ENCODE measurements at regions not wholly inside any gene's neighbourhood (a gene's known extent, or its start where the extent isn't known, plus 50 kb on each side); places are given as distances from the start of the nearest gene placed in this dataset.

DNA sequence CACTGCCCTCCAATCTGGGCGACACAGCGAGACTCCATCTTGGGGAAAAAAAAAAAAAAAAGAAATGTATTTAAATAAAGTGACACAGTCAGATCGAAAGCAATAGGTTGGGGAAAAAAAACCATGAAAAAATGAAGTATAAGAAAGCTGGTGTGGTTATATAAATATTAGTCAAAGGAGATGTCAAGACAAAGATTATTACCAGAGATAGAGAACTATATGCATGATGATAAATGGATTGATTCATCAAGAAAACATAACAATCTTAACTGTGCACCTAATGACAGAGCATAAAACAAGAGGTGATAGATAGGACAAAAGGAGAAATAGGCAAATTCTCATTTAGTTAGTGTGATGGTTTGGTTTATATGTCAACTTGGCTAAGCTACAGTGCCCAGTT lies 146.9 kb upstream of the AHI1 start:
- Histone ChIP-seq H2AFZ (ENCODE audit: low read depth, low read length) (no peak overlapping the region), H3K36me3 (replicated peaks; ENCODE audit: low read depth, low read length) (no peaks in the 10 kb centered on the region)

DNA sequence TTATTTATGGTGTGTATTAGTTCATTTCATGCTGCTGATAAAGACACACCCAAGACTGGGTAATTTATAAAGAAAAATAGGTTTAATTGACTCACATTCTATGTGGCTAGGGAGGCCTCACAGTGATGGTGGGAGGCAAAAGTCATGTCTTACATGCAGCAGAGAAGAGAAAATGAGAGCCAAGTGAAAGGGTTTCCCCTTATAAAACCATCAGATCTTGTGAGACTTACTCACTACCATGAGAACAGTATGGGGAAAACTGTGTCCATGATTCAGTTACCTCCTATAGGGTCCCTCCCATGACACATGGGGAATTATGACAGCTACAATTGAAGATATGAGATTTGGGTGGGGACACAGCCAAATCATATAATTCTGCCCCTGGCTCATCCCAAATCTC lies 150.0 kb upstream of the AHI1 start:
- Histone ChIP-seq H3K36me3 (replicated peaks; ENCODE audit: low read depth, low read length) (peaks cover 8% of the 10 kb centered on the region), H3K9ac (ENCODE audit: low read length) (no peak overlapping the region), H2AFZ (ENCODE audit: low read depth, low read length) (no peak overlapping the region), H3K9me3 (ENCODE audit: insufficient read depth, low read length) (peaks cover 5% of the 10 kb centered on the region; the same call in 1 of the 2 replicates), H3K4me1 (ENCODE audit: low read length) (peaks cover 13% of the 10 kb centered on the region), H3K27me3 (ENCODE audit: low read depth, low read length) (no peaks in the 10 kb centered on the region), H3K27ac (ENCODE audit: low read length) (no peak overlapping the region), H3K4me2 (ENCODE audit: low read length) (no peak overlapping the region), H4K20me1 (ENCODE audit: insufficient read depth, low read length) (no peaks in the 10 kb centered on the region), H3K4me3 (ENCODE audit: low read length) (no peak overlapping the region), H3K79me2 (ENCODE audit: low read length) (no peaks in the 10 kb centered on the region)
- TF ChIP-seq EZH2phosphoT487 (IDR thresholded peaks at IDR 0.05; ENCODE audit: low read depth) = no peak
- TF ChIP-seq, protein P1, sequence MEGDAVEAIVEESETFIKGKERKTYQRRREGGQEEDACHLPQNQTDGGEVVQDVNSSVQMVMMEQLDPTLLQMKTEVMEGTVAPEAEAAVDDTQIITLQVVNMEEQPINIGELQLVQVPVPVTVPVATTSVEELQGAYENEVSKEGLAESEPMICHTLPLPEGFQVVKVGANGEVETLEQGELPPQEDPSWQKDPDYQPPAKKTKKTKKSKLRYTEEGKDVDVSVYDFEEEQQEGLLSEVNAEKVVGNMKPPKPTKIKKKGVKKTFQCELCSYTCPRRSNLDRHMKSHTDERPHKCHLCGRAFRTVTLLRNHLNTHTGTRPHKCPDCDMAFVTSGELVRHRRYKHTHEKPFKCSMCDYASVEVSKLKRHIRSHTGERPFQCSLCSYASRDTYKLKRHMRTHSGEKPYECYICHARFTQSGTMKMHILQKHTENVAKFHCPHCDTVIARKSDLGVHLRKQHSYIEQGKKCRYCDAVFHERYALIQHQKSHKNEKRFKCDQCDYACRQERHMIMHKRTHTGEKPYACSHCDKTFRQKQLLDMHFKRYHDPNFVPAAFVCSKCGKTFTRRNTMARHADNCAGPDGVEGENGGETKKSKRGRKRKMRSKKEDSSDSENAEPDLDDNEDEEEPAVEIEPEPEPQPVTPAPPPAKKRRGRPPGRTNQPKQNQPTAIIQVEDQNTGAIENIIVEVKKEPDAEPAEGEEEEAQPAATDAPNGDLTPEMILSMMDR (IDR thresholded peaks at IDR 0.05; ENCODE audit: low read depth, low read length) = no peak

More for the DNA sequence above, 146.9 kb upstream of the AHI1 start:
- Histone ChIP-seq H3K4me2 (ENCODE audit: low read length) (no peak overlapping the region), H4K20me1 (ENCODE audit: insufficient read depth, low read length) (no peaks in the 10 kb centered on the region), H3K9me3 (ENCODE audit: insufficient read depth, low read length) (no peaks in the 10 kb centered on the region), H3K27me3 (ENCODE audit: low read depth, low read length) (no peaks in the 10 kb centered on the region), H3K27ac (ENCODE audit: low read length) (no peak overlapping the region), H3K4me1 (ENCODE audit: low read length) (peaks cover 10% of the 10 kb centered on the region), H3K79me2 (ENCODE audit: low read length) (no peaks in the 10 kb centered on the region), H3K9ac (ENCODE audit: low read length) (no peak overlapping the region), H3K4me3 (ENCODE audit: low read length) (no peak overlapping the region)
- TF ChIP-seq EZH2phosphoT487 (IDR thresholded peaks at IDR 0.05; ENCODE audit: low read depth) = no peak
- TF ChIP-seq, protein P1 (IDR thresholded peaks at IDR 0.05; ENCODE audit: low read depth, low read length) = no peak

DNA sequence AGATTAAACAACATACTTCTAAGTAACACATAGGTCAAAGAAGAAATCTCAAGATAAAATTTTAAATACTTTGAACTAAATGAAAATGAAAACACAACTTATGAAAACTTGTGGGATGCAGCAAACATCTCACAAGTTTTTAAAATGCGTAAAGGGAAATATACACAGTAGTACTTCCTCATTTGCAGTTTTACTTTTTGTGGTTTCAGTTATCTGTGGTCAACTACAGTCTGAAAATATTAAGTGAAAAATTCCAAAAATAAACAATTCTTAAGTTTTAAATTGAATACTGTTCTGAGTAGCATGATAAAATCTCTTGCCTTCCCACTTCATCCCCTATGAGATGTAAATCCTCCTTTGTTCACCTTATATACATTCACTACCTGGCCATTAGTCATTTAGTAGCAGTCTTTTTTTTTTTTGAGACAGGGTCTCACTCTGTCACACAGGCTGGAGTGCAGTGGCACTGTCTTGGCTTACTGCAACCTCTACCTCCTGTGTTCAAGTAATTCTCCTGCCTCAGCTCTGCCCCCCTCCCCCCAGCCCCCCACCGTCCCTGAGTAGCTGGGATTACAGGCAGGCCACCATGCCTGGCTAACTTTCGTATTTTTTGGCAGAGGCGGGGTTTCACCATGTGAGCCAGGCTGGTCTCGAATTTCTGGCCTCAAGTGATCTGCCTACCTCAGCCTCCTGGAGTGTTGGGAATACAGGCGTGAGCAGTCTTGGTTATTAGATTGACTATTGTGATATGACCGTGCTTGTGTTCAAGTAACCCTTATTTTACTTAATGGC lies 154.6 kb upstream of the AHI1 start:
- Histone ChIP-seq H4K20me1 (ENCODE audit: insufficient read depth, low read length) (no peaks in the 10 kb centered on the region), H3K27me3 (ENCODE audit: low read depth, low read length) (no peaks in the 10 kb centered on the region), H3K9ac (ENCODE audit: low read length) (no peak overlapping the region), H3K9me3 (ENCODE audit: insufficient read depth, low read length) (peaks cover 9% of the 10 kb centered on the region; the same call in 1 of the 2 replicates), H3K27ac (ENCODE audit: low read length) (peak overlapping the region; percentile 62), H3K4me2 (ENCODE audit: low read length) (peak overlapping the region; percentile 34), H3K36me3 (replicated peaks; ENCODE audit: low read depth, low read length) (peaks cover 8% of the 10 kb centered on the region), H2AFZ (ENCODE audit: low read depth, low read length) (no peak overlapping the region), H3K4me1 (ENCODE audit: low read length) (peaks cover 16% of the 10 kb centered on the region), H3K4me3 (ENCODE audit: low read length) (peak overlapping the region; percentile 15; the same call in 1 of the 2 replicates), H3K79me2 (ENCODE audit: low read length) (no peaks in the 10 kb centered on the region)
- no peak for TF ChIP-seq EZH2phosphoT487 (IDR thresholded peaks at IDR 0.05; ENCODE audit: low read depth)
- TF ChIP-seq, protein P1 (IDR thresholded peaks at IDR 0.05; ENCODE audit: low read depth, low read length) = no peak

DNA sequence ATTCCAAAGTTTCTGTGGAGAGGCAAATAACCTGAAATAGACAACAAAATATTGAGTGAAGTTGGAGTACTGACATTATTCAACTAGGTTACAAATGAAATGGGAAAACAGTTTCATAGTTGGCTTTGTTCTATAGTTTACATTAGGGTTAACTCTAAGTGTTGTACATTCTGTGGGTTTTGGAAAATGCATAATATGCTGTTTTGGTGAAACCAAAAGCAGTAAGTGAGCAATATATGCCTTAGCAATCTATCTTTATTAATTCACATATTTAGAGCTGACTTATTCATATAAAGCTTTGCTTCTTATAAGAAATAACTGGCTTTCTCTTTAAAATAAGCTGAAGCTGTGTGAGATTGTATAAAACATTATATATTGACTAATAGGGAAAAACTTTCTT lies 157.5 kb upstream of the AHI1 start:
- H3K79me2 ChIP-seq (ENCODE audit: low read length) = no peaks in the 10 kb centered on the region
- no peak overlapping the region for H3K4me3 ChIP-seq (ENCODE audit: low read length)
- H3K9ac ChIP-seq (ENCODE audit: low read length) = no peak overlapping the region
- no peaks in the 10 kb centered on the region for H4K20me1 ChIP-seq (ENCODE audit: insufficient read depth, low read length)
- H3K4me1 ChIP-seq (ENCODE audit: low read length) = peaks cover 32% of the 10 kb centered on the region
- H2AFZ ChIP-seq (ENCODE audit: low read depth, low read length) = no peak overlapping the region
- H3K27me3 ChIP-seq (ENCODE audit: low read depth, low read length) = no peaks in the 10 kb centered on the region
- peaks cover 8% of the 10 kb centered on the region for H3K36me3 ChIP-seq (replicated peaks; ENCODE audit: low read depth, low read length)
- H3K9me3 ChIP-seq (ENCODE audit: insufficient read depth, low read length) = peaks cover 9% of the 10 kb centered on the region; the same call in 1 of the 2 replicates
- TF ChIP-seq EZH2phosphoT487 (IDR thresholded peaks at IDR 0.05; ENCODE audit: low read depth) = no peak
- TF ChIP-seq, protein P1 (IDR thresholded peaks at IDR 0.05; ENCODE audit: low read depth, low read length) = no peak
- H3K4me2 ChIP-seq (ENCODE audit: low read length) = no peak overlapping the region
- no peak overlapping the region for H3K27ac ChIP-seq (ENCODE audit: low read length)
